Sigmoid colon (tissue), 6 donors: ENCODE measurements at regions not wholly inside any gene's neighbourhood (a gene's known extent, or its start where the extent isn't known, plus 50 kb on each side); places are given as distances from the start of the nearest gene placed in this dataset.

ENCODE experiments used
- DNase-seq: peaks from one replicate; pipeline ENCODE4 v3.0.0-alpha.2; 2019
- H3K27ac ChIP-seq, 4 donors: fragments of 200-600 bp; sonication (generic); one replicate each; pipeline ENCODE4 v1.5.1; 2016 to 2019; ENCODE audit warnings: mild to moderate bottlenecking in 1 of 4
- H3K27me3 ChIP-seq, 3 donors: fragments of 200-600 bp; sonication (generic); one replicate each; pipeline ENCODE4 v1.5.1; 2019; ENCODE audit warnings: mild to moderate bottlenecking in 1 of 3
- H3K36me3 ChIP-seq, 4 donors: fragments of 200-600 bp; sonication (generic); one replicate each; pipeline ENCODE4 v1.5.1; 2016 to 2019
- H3K4me1 ChIP-seq, 4 donors: fragments of 200-600 bp; sonication (generic); one replicate each; pipeline ENCODE4 v1.5.1; 2017 to 2019
- H3K4me3 ChIP-seq, 4 donors: fragments of 200-600 bp; sonication (generic); one replicate each; pipeline ENCODE4 v1.5.1; 2017 to 2019; ENCODE audit warnings: mild to moderate bottlenecking in 2 of 4, moderate library complexity in 1 of 4
- H3K9me3 ChIP-seq, 4 donors: fragments of 200-600 bp in 3 of 4; sonication (generic) in 3 of 4; one replicate each; pipeline versions ENCODE4 v1.5.1 to v1.6.1; 2013 to 2019
- EP300 ChIP-seq, 4 donors: sonication (generic); formaldehyde crosslinking; IDR thresholded peaks; one replicate each; pipeline ENCODE4 v1.6.1; 2017; ENCODE audit warnings: antibody characterized with exemption in 4 of 4
- POLR2A ChIP-seq, 2 donors: fragments of 450-650 bp; IDR thresholded peaks; one replicate each; pipeline ENCODE4 v1.6.1; 2016; ENCODE audit warnings: antibody characterized with exemption in 2 of 2, mild to moderate bottlenecking in 2 of 2, moderate library complexity in 2 of 2
- POLR2AphosphoS5 ChIP-seq, 4 donors: sonication (generic); formaldehyde crosslinking; IDR thresholded peaks; one replicate each; pipeline ENCODE4 v1.6.1; 2017; ENCODE audit warnings: antibody characterized with exemption in 4 of 4
- WGBS, 2 donors: extraction: QIAGEN DNeasy Blood & Tissue Kit; methylation state at CpG; one replicate each; pipeline ENCODE4 v1.1.7; 2013; 5-methylcytosine and 5-hydroxymethylcytosine counted together
- intact Hi-C: fragments of 100-400 bp; cut with DNase I; formaldehyde crosslinking; loops from one replicate; pipeline ENCODE4 v1.15.1; 2023
- TF ChIP-seq, protein P1 (sequence below), 4 experiments: fragments of 450-650 bp in 3 of 4; fragments of 200-600 bp in 1 of 4; IDR thresholded peaks; one replicate each; pipeline ENCODE4 v1.5.1; 2016 to 2019; ENCODE audit warnings: antibody characterized with exemption in 4 of 4, mild to moderate bottlenecking in 3 of 4, moderate library complexity in 2 of 4
- donor health status: healthy with polysubstance abuse.
- donor health status: healthy.

DNA sequence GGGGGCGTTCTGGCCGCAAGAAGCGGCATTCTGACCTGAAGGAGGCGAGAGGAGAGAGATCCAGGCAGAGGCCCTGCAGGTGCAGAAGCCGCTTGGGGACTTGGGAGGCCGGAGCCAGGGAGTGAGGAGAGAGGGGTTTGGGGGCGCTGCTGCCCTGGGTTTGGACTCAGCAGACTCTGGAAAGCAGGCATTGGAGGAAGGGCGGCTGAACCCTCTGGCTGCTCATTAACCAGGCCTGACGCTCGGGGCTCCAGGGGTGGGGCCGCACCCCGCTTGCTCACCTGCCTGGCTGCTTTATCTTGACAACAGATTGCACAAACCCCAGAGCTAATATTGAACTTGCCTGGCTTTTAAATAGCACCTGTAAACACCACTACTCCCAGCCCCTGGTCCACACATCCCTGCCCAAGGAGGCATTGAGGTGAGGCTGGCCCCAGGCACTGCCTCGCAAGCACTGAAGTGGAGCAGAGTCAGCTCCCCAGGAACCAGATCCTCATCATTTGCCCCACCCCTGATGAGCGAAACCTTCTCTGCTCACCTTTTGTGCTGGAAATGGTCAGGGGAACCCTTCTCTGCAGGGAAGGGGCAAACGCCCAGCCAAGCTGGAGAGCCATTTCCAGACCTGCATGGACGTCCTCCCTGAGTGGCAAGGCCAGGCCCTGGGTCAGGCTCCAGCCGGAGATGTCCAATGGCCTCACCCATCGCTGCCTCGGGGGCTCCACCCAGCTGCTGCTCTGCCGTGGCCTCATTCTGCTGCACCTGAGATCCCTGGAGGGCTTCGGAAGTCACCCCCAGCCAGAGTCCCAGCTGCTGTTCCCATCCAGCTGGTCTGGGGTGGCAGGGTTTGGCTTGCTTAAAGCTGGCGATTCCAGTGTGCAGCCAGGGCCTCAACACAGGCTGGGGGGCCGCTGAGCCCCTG is 190.2 kb upstream of the GSE1 start:
- DNase-seq: peak; percentile 60
- peaks cover 0 to 11% (median 9%) of the 10 kb centered on the region in 4 donors for H3K4me1 ChIP-seq
- TF ChIP-seq, protein P1, sequence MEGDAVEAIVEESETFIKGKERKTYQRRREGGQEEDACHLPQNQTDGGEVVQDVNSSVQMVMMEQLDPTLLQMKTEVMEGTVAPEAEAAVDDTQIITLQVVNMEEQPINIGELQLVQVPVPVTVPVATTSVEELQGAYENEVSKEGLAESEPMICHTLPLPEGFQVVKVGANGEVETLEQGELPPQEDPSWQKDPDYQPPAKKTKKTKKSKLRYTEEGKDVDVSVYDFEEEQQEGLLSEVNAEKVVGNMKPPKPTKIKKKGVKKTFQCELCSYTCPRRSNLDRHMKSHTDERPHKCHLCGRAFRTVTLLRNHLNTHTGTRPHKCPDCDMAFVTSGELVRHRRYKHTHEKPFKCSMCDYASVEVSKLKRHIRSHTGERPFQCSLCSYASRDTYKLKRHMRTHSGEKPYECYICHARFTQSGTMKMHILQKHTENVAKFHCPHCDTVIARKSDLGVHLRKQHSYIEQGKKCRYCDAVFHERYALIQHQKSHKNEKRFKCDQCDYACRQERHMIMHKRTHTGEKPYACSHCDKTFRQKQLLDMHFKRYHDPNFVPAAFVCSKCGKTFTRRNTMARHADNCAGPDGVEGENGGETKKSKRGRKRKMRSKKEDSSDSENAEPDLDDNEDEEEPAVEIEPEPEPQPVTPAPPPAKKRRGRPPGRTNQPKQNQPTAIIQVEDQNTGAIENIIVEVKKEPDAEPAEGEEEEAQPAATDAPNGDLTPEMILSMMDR (IDR thresholded peaks at IDR 0.05): no peak
- TF ChIP-seq POLR2AphosphoS5 (IDR thresholded peaks at IDR 0.05): no peak
- TF ChIP-seq POLR2A (IDR thresholded peaks at IDR 0.05): no peak
- TF ChIP-seq EP300 (IDR thresholded peaks at IDR 0.05): no peak
- no peaks in the 10 kb centered on the region for H3K27me3 ChIP-seq
- no peaks in the 10 kb centered on the region for H3K36me3 ChIP-seq
- H3K9me3 ChIP-seq: no peaks in the 10 kb centered on the region
- no peak overlapping the region for H3K4me3 ChIP-seq
- intact Hi-C loops: loop anchor here (5.0 kb wide), 3 partner anchors 64 to 134 kb away; no protein-coding TSS in a partner anchor
- WGBS, 2 donors: 22 to 73% methylated on average over 23 of the region's 23 CpGs
- no peak overlapping the region for H3K27ac ChIP-seq

- no peaks in the 10 kb centered on the region for H3K9me3 ChIP-seq
- DNase-seq: peak; percentile 60
- H3K27ac ChIP-seq: no peak overlapping the region
- 71 to 77% methylated on average over 11 of the region's 11 CpGs for WGBS, 2 donors
- intact Hi-C loops: loop anchor here (5.0 kb wide), 3 partner anchors 64 to 134 kb away; no protein-coding TSS in a partner anchor
- peaks cover 0 to 11% (median 9%) of the 10 kb centered on the region in 4 donors for H3K4me1 ChIP-seq
- no peaks in the 10 kb centered on the region for H3K27me3 ChIP-seq
- no peak overlapping the region for H3K4me3 ChIP-seq
- TF ChIP-seq POLR2A (IDR thresholded peaks at IDR 0.05): no peak
- TF ChIP-seq, protein P1 (IDR thresholded peaks at IDR 0.05): no peak
- TF ChIP-seq EP300 (IDR thresholded peaks at IDR 0.05): no peak
- TF ChIP-seq POLR2AphosphoS5 (IDR thresholded peaks at IDR 0.05): no peak
- H3K36me3 ChIP-seq: no peaks in the 10 kb centered on the region
These were observed 189.5 kb upstream of the GSE1 start for GRCh38 chr16:85423631-85424030.

- WGBS, 2 donors: 40 to 81% methylated on average over 35 of the region's 35 CpGs
- H3K27ac ChIP-seq: no peak overlapping the region
- H3K9me3 ChIP-seq: no peaks in the 10 kb centered on the region
- H3K4me3 ChIP-seq: no peak overlapping the region
- no peaks in the 10 kb centered on the region for H3K27me3 ChIP-seq
- H3K4me1 ChIP-seq: peaks cover 0 to 11% (median 9%) of the 10 kb centered on the region in 4 donors
- no peaks in the 10 kb centered on the region for H3K36me3 ChIP-seq
- TF ChIP-seq POLR2A (IDR thresholded peaks at IDR 0.05) (no peak), EP300 (IDR thresholded peaks at IDR 0.05) (no peak), POLR2AphosphoS5 (IDR thresholded peaks at IDR 0.05) (no peak)
- TF ChIP-seq, protein P1 (IDR thresholded peaks at IDR 0.05): no peak
- intact Hi-C loops: loop anchor here (5.0 kb wide), 3 partner anchors 63 to 133 kb away; no protein-coding TSS in a partner anchor
- DNase-seq: peak; percentile 58
These were observed 188.7 kb upstream of the GSE1 start for GRCh38 chr16:85424260-85425073.

DNA sequence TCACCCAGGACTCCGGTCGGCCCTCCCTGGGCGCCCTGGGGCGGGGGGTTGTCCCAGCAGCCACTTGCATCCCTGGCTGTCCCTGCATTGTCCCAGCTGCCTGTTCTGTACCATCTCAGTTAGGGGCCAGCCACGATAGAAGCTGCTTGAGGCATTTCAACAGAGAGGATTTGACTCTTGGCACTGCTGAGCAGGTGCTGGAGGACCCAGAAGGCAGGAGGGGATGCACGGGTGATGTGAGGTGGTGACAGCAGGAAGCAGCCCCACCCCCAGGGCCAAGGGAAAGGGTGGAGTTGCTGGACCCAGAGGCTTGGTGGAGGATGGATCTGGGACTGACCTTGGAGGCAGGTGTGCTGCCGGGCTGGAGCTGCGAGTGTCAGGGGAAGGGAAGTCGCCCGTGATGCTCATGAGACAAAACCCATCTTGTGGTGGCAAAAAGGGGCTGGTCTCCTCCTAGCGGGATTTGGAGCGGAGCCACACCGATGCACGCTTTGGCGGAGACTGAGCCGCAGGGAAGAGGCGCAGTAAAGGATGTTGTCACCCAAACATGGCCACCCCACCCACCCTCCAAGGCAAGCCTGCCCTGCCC is 188.0 kb upstream of the GSE1 start:
- H3K4me3 ChIP-seq: no peak overlapping the region
- H3K9me3 ChIP-seq: no peaks in the 10 kb centered on the region
- intact Hi-C loops: no loop called here
- 42 to 74% methylated on average over 17 of the region's 17 CpGs for WGBS, 2 donors
- no peak for TF ChIP-seq EP300 (IDR thresholded peaks at IDR 0.05)
- TF ChIP-seq POLR2AphosphoS5 (IDR thresholded peaks at IDR 0.05): no peak
- TF ChIP-seq, protein P1 (IDR thresholded peaks at IDR 0.05): no peak
- TF ChIP-seq POLR2A (IDR thresholded peaks at IDR 0.05): no peak
- H3K27me3 ChIP-seq: no peaks in the 10 kb centered on the region
- H3K36me3 ChIP-seq: no peaks in the 10 kb centered on the region
- H3K4me1 ChIP-seq: peaks cover 0 to 10% (median 9%) of the 10 kb centered on the region in 4 donors
- peak; percentile 51 for DNase-seq
- H3K27ac ChIP-seq: no peak overlapping the region
